ENCODE measurements at regions not wholly inside any gene's neighbourhood (a gene's known extent, or its start where the extent isn't known, plus 50 kb on each side); places are given as distances from the start of the nearest gene placed in this dataset.

GRCh38 chr12:17507336-17507735 lies 582.7 kb downstream of the RERGL start:
- in situ Hi-C loops (cut with HindIII; ENCODE audit: low pct_unique_long_range_greater_than_20kb, low sequenced_read_pairs): no loop called here
- no peak for DNase-seq (ENCODE audit: low read depth in 1 of 2, low spot score in 1 of 2)
- TF ChIP-seq JUND (IDR thresholded peaks at IDR 0.05; ENCODE audit: low read depth): no peak

GRCh38 chr12:17503742-17504141 lies 586.3 kb downstream of the RERGL start:
- TF ChIP-seq JUND (IDR thresholded peaks at IDR 0.05; ENCODE audit: low read depth): no peak
- in situ Hi-C loops (cut with HindIII; ENCODE audit: low pct_unique_long_range_greater_than_20kb, low sequenced_read_pairs): no loop called here
- no peak for DNase-seq (ENCODE audit: low read depth in 1 of 2, low spot score in 1 of 2)

- no peak for TF ChIP-seq JUND (IDR thresholded peaks at IDR 0.05; ENCODE audit: low read depth)
- in situ Hi-C loops (cut with HindIII; ENCODE audit: low pct_unique_long_range_greater_than_20kb, low sequenced_read_pairs): no loop called here
- peak in 1 of 2 experiments; percentile 9 for DNase-seq (ENCODE audit: low read depth in 1 of 2, low spot score in 1 of 2)
Measured at GRCh38 chr12:17489452-17489851, 600.5 kb downstream of the RERGL start.

GRCh38 chr12:17478908-17479673 lies 610.9 kb downstream of the RERGL start:
- no peak for DNase-seq (ENCODE audit: low read depth in 1 of 2, low spot score in 1 of 2)
- in situ Hi-C loops (cut with HindIII; ENCODE audit: low pct_unique_long_range_greater_than_20kb, low sequenced_read_pairs): no loop called here

GRCh38 chr12:17470460-17470859 lies 619.5 kb downstream of the RERGL start:
- in situ Hi-C loops (cut with HindIII; ENCODE audit: low pct_unique_long_range_greater_than_20kb, low sequenced_read_pairs): no loop called here
- no peak for TF ChIP-seq JUND (IDR thresholded peaks at IDR 0.05; ENCODE audit: low read depth)
- DNase-seq (ENCODE audit: low read depth in 1 of 2, low spot score in 1 of 2): no peak

More at GRCh38 chr12:17478908-17479673, 610.9 kb downstream of the RERGL start:
- no peak for TF ChIP-seq JUND (IDR thresholded peaks at IDR 0.05; ENCODE audit: low read depth)

- no peak for TF ChIP-seq JUND (IDR thresholded peaks at IDR 0.05; ENCODE audit: low read depth)
- no peak for DNase-seq (ENCODE audit: low read depth in 1 of 2, low spot score in 1 of 2)
- in situ Hi-C loops (cut with HindIII; ENCODE audit: low pct_unique_long_range_greater_than_20kb, low sequenced_read_pairs): no loop called here
Measured at GRCh38 chr12:17459214-17459613, 630.8 kb downstream of the RERGL start.

GRCh38 chr12:17456486-17456885 lies 633.5 kb downstream of the RERGL start:
- no peak for DNase-seq (ENCODE audit: low read depth in 1 of 2, low spot score in 1 of 2)
- no peak for TF ChIP-seq JUND (IDR thresholded peaks at IDR 0.05; ENCODE audit: low read depth)
- in situ Hi-C loops (cut with HindIII; ENCODE audit: low pct_unique_long_range_greater_than_20kb, low sequenced_read_pairs): no loop called here

GRCh38 chr12:17438141-17438540 lies 651.9 kb downstream of the RERGL start:
- no peak for DNase-seq (ENCODE audit: low read depth in 1 of 2, low spot score in 1 of 2)
- in situ Hi-C loops (cut with HindIII; ENCODE audit: low pct_unique_long_range_greater_than_20kb, low sequenced_read_pairs): no loop called here

GRCh38 chr12:17416748-17417147 lies 673.2 kb downstream of the RERGL start:
- in situ Hi-C loops (cut with HindIII; ENCODE audit: low pct_unique_long_range_greater_than_20kb, low sequenced_read_pairs): no loop called here
- no peak for TF ChIP-seq JUND (IDR thresholded peaks at IDR 0.05; ENCODE audit: low read depth)

More at GRCh38 chr12:17438141-17438540, 651.9 kb downstream of the RERGL start:
- TF ChIP-seq JUND (IDR thresholded peaks at IDR 0.05; ENCODE audit: low read depth): no peak

GRCh38 chr12:17414596-17414995 lies 675.4 kb downstream of the RERGL start:
- in situ Hi-C loops (cut with HindIII; ENCODE audit: low pct_unique_long_range_greater_than_20kb, low sequenced_read_pairs): no loop called here
- no peak for DNase-seq (ENCODE audit: low read depth in 1 of 2, low spot score in 1 of 2)
- no peak for TF ChIP-seq JUND (IDR thresholded peaks at IDR 0.05; ENCODE audit: low read depth)

More at GRCh38 chr12:17416748-17417147, 673.2 kb downstream of the RERGL start:
- no peak for DNase-seq (ENCODE audit: low read depth in 1 of 2, low spot score in 1 of 2)

GRCh38 chr12:17411662-17412061 lies 678.3 kb downstream of the RERGL start:
- in situ Hi-C loops (cut with HindIII; ENCODE audit: low pct_unique_long_range_greater_than_20kb, low sequenced_read_pairs): no loop called here
- no peak for TF ChIP-seq JUND (IDR thresholded peaks at IDR 0.05; ENCODE audit: low read depth)
- DNase-seq (ENCODE audit: low read depth in 1 of 2, low spot score in 1 of 2): no peak

- in situ Hi-C loops (cut with HindIII; ENCODE audit: low pct_unique_long_range_greater_than_20kb, low sequenced_read_pairs): no loop called here
- DNase-seq (ENCODE audit: low read depth in 1 of 2, low spot score in 1 of 2): no peak
- TF ChIP-seq JUND (IDR thresholded peaks at IDR 0.05; ENCODE audit: low read depth): no peak
Measured at GRCh38 chr12:17388679-17389078, 701.3 kb downstream of the RERGL start.

- in situ Hi-C loops (cut with HindIII; ENCODE audit: low pct_unique_long_range_greater_than_20kb, low sequenced_read_pairs): no loop called here
- no peak for TF ChIP-seq JUND (IDR thresholded peaks at IDR 0.05; ENCODE audit: low read depth)
- DNase-seq (ENCODE audit: low read depth in 1 of 2, low spot score in 1 of 2): no peak
Measured at GRCh38 chr12:17383321-17383720, 706.7 kb downstream of the RERGL start.

GRCh38 chr12:17381211-17381610 lies 708.8 kb downstream of the RERGL start:
- in situ Hi-C loops (cut with HindIII; ENCODE audit: low pct_unique_long_range_greater_than_20kb, low sequenced_read_pairs): no loop called here
- TF ChIP-seq JUND (IDR thresholded peaks at IDR 0.05; ENCODE audit: low read depth): no peak
- no peak for DNase-seq (ENCODE audit: low read depth in 1 of 2, low spot score in 1 of 2)

Measured in T47D (cell line).